GM23248 (cell line): ENCODE measurements at regions not wholly inside any gene's neighbourhood (a gene's known extent, or its start where the extent isn't known, plus 50 kb on each side); places are given as distances from the start of the nearest gene placed in this dataset.

Experiments used
- EZH2 ChIP-seq: fragments of 200-600 bp; sonication (generic); IDR thresholded peaks from 2 replicates; pipeline ENCODE4 v1.6.1; 2018; ENCODE audit warnings: antibody characterized with exemption, mild to moderate bottlenecking; ENCODE audit not compliant: insufficient read depth, poor library complexity, severe bottlenecking
- EZH2phosphoT487 ChIP-seq: fragments of 200-600 bp; sonication (generic); IDR thresholded peaks from 2 replicates; pipeline ENCODE4 v1.6.1; 2018; ENCODE audit warnings: antibody characterized with exemption, moderate library complexity, mild to moderate bottlenecking, low read depth; ENCODE audit not compliant: insufficient read depth

- no peak for TF ChIP-seq EZH2
- no peak for TF ChIP-seq EZH2phosphoT487
These were observed 54.3 kb upstream of the ST8SIA2 start for GRCh38 chr15:92339361-92339760.
